ENCODE measurements at regions not wholly inside any gene's neighbourhood (a gene's known extent, or its start where the extent isn't known, plus 50 kb on each side); places are given as distances from the start of the nearest gene placed in this dataset.
A peak's percentile ranks its signal among the peaks of the same experiment; 100 is the strongest.

- peak; percentile 11 for DNase-seq
Measured at GRCh38 chr15:79230766-79231165, 51.8 kb upstream of the ANKRD34C start.

GRCh38 chr15:79222808-79223207, 59.7 kb upstream of the ANKRD34C start:
- peak; percentile 19 for DNase-seq

GRCh38 chr15:79221696-79222095, 60.8 kb upstream of the ANKRD34C start:
- DNase-seq = peak; percentile 7

- peak; percentile 3 for DNase-seq
Measured at GRCh38 chr15:79219393-79220056, 63.0 kb upstream of the ANKRD34C start.

- DNase-seq = peak; percentile 7
Measured at GRCh38 chr15:79218588-79219200, 63.8 kb upstream of the ANKRD34C start.

- peak; percentile 0 for DNase-seq
Measured at GRCh38 chr15:79213650-79214049, 68.9 kb upstream of the ANKRD34C start.

- peak; percentile 24 for DNase-seq
Measured at GRCh38 chr15:79212589-79213157, 69.8 kb upstream of the ANKRD34C start.

GRCh38 chr15:79211481-79211880, 71.0 kb upstream of the ANKRD34C start:
- no peak for DNase-seq

- DNase-seq = no peak
Measured at GRCh38 chr15:79209690-79210089, 72.8 kb upstream of the ANKRD34C start.

GRCh38 chr15:79209116-79209515, 73.4 kb upstream of the ANKRD34C start:
- no peak for DNase-seq

GRCh38 chr15:79208179-79208578, 74.3 kb upstream of the ANKRD34C start:
- DNase-seq = no peak

GRCh38 chr15:79206940-79207339, 75.6 kb upstream of the ANKRD34C start:
- DNase-seq = peak; percentile 13

GRCh38 chr15:79204886-79205675, 77.4 kb upstream of the ANKRD34C start:
- DNase-seq = no peak

GRCh38 chr15:79198461-79198860, 84.1 kb upstream of the ANKRD34C start:
- DNase-seq = no peak

- no peak for DNase-seq
Measured at GRCh38 chr15:79197285-79197684, 85.2 kb upstream of the ANKRD34C start.

- DNase-seq = no peak
Measured at GRCh38 chr15:79195802-79196201, 86.7 kb upstream of the ANKRD34C start.

GRCh38 chr15:79195239-79195638, 87.3 kb upstream of the ANKRD34C start:
- no peak for DNase-seq

GRCh38 chr15:79194386-79194785, 88.1 kb upstream of the ANKRD34C start:
- no peak for DNase-seq

GRCh38 chr15:79193549-79193948, 89.0 kb upstream of the ANKRD34C start:
- no peak for DNase-seq

- DNase-seq = no peak
Measured at GRCh38 chr15:79193103-79193502, 89.4 kb upstream of the ANKRD34C start.

- DNase-seq = no peak
Measured at GRCh38 chr15:79192462-79193036, 90.0 kb upstream of the ANKRD34C start.

- DNase-seq = no peak
Measured at GRCh38 chr15:79190093-79190492, 92.4 kb upstream of the ANKRD34C start.

- DNase-seq = no peak
Measured at GRCh38 chr15:79186616-79187015, 95.9 kb upstream of the ANKRD34C start.
